Retinal pigment epithelial cell (primary cell): ENCODE measurements at regions not wholly inside any gene's neighbourhood (a gene's known extent, or its start where the extent isn't known, plus 50 kb on each side); places are given as distances from the start of the nearest gene placed in this dataset.

Source experiments
- DNase-seq: peaks from one replicate; pipeline ENCODE4 v3.0.0-alpha.2; 2010; ENCODE audit warnings: low read depth
- H3K4me3 ChIP-seq: 2 replicates; pipeline ENCODE4 v1.5.1; 2011; ENCODE audit warnings: mild to moderate bottlenecking, low read length, control low read depth, moderate library complexity
- CTCF ChIP-seq: conservative IDR thresholded peaks from 2 replicates; pipeline ENCODE4 v1.5.1; 2011; ENCODE audit warnings: low read depth, low read length, control low read depth, inconsistent platforms

- no peak for TF ChIP-seq CTCF
- H3K4me3 ChIP-seq = no peak overlapping the region
- DNase-seq = no peak
Observed at GRCh38 chr9:1335174-1335573, 285.0 kb downstream of the DMRT2 start.

- no peak overlapping the region for H3K4me3 ChIP-seq
- no peak for DNase-seq
- no peak for TF ChIP-seq CTCF
Observed at GRCh38 chr9:1337169-1337568, 287.0 kb downstream of the DMRT2 start.

- TF ChIP-seq CTCF = no peak
- no peak overlapping the region for H3K4me3 ChIP-seq
Observed at GRCh38 chr9:1340390-1340789, 290.2 kb downstream of the DMRT2 start.

GRCh38 chr9:1353291-1353690, 303.1 kb downstream of the DMRT2 start:
- H3K4me3 ChIP-seq = no peak overlapping the region
- no peak for TF ChIP-seq CTCF
- DNase-seq = no peak

More at GRCh38 chr9:1340390-1340789, 290.2 kb downstream of the DMRT2 start:
- no peak for DNase-seq

GRCh38 chr9:1354086-1354485, 303.9 kb downstream of the DMRT2 start:
- no peak for DNase-seq
- no peak overlapping the region for H3K4me3 ChIP-seq
- no peak for TF ChIP-seq CTCF

GRCh38 chr9:1354606-1355005, 304.4 kb downstream of the DMRT2 start:
- no peak overlapping the region for H3K4me3 ChIP-seq
- DNase-seq = no peak
- no peak for TF ChIP-seq CTCF

- DNase-seq = no peak
- no peak overlapping the region for H3K4me3 ChIP-seq
- no peak for TF ChIP-seq CTCF
Observed at GRCh38 chr9:1355656-1356055, 305.5 kb downstream of the DMRT2 start.
